ENCODE measurements at regions not wholly inside any gene's neighbourhood (a gene's known extent, or its start where the extent isn't known, plus 50 kb on each side); places are given as distances from the start of the nearest gene placed in this dataset.

DNA sequence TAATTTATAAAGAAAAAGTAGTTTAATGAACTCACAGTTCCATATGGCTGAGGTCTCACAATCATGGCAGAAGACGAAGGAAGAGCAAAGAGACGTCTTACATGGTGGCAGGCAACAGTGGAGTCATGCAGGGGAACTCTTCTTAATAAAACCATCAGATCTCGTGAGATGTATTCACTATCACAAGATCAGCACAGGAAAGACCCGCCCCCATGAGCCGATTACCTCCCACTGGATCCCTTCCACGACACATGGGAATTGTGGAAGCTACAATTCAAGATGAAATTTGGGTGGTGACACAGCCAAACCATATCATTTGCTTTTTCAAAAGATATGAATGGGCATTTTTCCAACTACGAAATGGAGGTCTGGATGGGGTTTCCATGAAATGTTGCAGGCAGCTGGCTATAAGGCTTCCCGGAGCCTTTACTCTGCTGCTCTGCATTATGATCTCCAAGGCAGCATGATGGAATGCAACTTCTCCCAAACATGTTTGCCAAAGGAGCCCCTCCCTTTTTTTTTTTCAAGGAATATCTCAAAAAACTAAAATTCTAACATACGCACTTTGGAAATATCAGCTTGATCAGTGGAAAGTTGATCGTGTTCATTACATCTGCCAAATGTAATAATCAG lies 189.7 kb downstream of the MEX3B start:
- CTCF ChIA-PET = no interaction called here
- Mint-ChIP-seq H3K27ac (no peak overlapping the region), H3K4me1 (no peaks in the 10 kb centered on the region), H3K36me3 (no peaks in the 10 kb centered on the region), H3K27me3 (no peaks in the 10 kb centered on the region), H3K9me3 (no peaks in the 10 kb centered on the region), H3K4me3 (no peak overlapping the region)
- DNase-seq = no peak

DNA sequence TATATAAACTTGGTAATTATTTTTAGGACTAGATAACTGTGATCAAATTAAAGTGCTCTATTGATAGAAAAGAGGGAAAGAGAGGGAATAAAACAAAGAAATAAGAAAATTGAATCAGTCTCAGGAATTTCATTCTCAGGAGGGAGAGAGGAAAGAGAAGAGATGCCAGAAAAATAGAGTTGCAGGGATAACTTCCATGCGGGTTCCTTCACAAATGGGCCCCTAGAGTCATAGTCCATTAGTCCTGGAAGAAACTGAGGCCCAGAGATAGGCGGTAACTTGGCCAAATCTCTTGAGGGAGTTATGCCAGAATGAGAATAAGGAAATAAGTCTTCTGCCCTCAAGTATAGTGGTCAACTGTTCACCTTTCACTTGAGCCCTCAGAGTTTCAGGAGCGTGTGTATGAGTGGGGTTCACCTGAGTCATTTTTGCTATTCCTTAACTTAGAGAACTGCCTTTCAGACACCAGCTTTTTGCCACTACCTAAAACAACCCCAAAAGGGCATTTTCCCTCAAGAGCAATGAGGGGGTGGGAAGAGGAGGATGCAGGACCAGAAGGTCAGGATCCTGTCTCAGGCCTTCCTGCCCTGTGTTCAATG lies 192.6 kb downstream of the MEX3B start:
- no peaks in the 10 kb centered on the region for H3K9me3 Mint-ChIP-seq
- CTCF ChIA-PET = no interaction called here
- H3K36me3 Mint-ChIP-seq = no peaks in the 10 kb centered on the region
- H3K27ac Mint-ChIP-seq = no peak overlapping the region
- DNase-seq = no peak
- H3K27me3 Mint-ChIP-seq = no peaks in the 10 kb centered on the region
- no peak overlapping the region for H3K4me3 Mint-ChIP-seq
- no peaks in the 10 kb centered on the region for H3K4me1 Mint-ChIP-seq

DNA sequence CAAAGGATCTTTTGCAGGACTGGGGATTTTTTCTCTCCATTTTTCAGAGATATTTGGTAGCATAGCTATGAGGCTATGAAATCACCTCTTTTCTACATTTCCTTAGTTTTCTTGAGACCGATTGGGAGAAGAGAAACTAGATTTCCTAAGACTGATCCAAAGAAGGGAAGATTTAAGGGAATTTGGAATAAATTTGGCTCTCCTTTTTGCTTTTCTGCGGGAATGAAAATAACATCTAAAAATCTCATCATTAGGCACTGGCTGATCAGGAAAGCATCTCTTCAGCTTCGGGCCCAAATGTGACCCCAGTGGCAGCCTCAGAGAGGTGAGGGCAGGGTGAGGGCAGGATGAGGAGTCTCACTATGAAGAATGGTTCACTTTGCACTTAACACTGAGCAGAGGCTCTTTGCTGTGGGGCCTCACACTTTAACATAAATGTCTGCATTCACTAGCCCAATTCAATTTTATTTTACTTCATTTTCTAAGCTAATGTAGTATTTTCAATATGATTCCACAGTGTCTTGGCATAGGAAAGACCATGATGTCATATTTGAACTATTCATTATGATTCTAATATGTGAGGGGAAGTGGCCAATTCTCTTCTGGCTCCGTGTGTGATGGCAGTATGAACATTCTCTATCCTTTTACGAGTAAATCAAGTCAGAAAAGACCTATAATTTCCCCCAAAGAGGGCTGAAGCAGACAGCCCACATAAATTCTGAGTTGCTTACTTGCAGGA lies 193.2 kb downstream of the MEX3B start:
- DNase-seq = no peak
- no peaks in the 10 kb centered on the region for H3K27me3 Mint-ChIP-seq
- no peaks in the 10 kb centered on the region for H3K36me3 Mint-ChIP-seq
- H3K4me1 Mint-ChIP-seq = no peaks in the 10 kb centered on the region
- H3K4me3 Mint-ChIP-seq = no peak overlapping the region
- H3K9me3 Mint-ChIP-seq = no peaks in the 10 kb centered on the region
- no peak overlapping the region for H3K27ac Mint-ChIP-seq
- CTCF ChIA-PET = interaction anchor here (1.6 kb wide), 1 partner anchor 16 kb away, joined by 3 read pairs; no protein-coding TSS in a partner anchor

DNA sequence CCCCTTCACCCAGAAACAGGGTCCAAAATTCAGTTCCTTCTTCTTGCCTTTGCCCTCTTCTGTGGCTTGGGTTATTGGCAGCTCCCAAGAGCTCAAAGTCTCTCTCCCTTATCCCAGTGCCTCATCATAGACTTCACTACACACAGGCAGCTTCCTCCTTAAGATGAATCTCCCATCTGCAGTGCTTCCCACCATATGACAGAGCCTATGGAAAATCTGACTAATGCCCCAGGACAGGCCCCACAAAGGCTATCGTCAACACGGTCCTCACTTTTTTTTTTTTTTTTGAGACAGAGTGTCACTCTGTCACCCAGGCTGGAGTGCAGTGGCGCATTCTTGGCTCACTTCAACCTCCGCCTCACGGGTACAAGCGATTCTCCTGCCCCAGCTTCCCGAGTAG lies 194.1 kb downstream of the MEX3B start:
- H3K36me3 Mint-ChIP-seq = no peaks in the 10 kb centered on the region
- no peaks in the 10 kb centered on the region for H3K9me3 Mint-ChIP-seq
- no peak overlapping the region for H3K27ac Mint-ChIP-seq
- no peaks in the 10 kb centered on the region for H3K27me3 Mint-ChIP-seq
- DNase-seq = no peak
- CTCF ChIA-PET = interaction anchor here (1.6 kb wide), 1 partner anchor 17 kb away, joined by 3 read pairs; no protein-coding TSS in a partner anchor
- no peak overlapping the region for H3K4me3 Mint-ChIP-seq
- no peaks in the 10 kb centered on the region for H3K4me1 Mint-ChIP-seq

DNA sequence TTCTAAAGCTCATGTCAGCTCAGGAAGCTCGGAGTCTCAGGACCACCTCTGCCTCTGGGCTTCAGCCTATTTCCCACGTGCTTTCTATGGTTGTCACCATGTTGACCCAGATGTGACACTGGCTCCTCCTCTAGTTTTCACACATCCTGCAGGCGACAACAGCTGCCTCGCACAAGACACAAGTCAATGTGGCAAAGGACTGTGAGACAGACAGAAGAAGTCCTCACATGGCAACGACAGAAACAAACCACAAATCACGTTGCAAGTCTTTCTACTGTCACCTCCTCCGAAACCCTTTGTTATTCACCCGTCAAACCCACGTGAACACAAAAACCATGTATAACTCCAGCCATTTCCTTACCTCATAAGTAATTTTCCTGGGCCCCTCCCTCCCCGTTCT lies 194.5 kb downstream of the MEX3B start:
- no peaks in the 10 kb centered on the region for H3K4me1 Mint-ChIP-seq
- no peak for DNase-seq
- no peaks in the 10 kb centered on the region for H3K36me3 Mint-ChIP-seq
- CTCF ChIA-PET = interaction anchor here (1.6 kb wide), 1 partner anchor 17 kb away, joined by 3 read pairs; no protein-coding TSS in a partner anchor
- no peak overlapping the region for H3K4me3 Mint-ChIP-seq
- no peaks in the 10 kb centered on the region for H3K27me3 Mint-ChIP-seq
- no peaks in the 10 kb centered on the region for H3K9me3 Mint-ChIP-seq
- H3K27ac Mint-ChIP-seq = no peak overlapping the region

DNA sequence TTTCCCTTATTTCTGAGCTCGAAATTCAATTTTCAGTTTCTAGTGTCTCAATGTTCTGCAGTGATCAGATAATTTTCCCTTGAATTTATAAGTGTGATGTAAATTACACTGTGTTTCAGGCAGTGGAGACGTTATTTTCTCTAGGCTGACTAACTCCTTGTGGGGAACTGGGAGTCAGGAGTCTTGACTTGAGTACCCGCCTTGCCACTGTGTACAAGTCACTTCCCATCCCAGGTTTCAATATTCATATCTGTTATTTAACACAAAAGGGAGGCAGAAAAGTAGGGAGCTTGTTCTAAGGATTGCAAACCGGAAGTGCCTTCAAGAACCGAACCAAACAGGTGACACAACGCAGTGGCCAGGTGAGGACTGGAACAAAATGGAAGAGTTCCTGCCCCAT lies 196.5 kb downstream of the MEX3B start:
- H3K27ac Mint-ChIP-seq = no peak overlapping the region
- CTCF ChIA-PET = no interaction called here
- H3K36me3 Mint-ChIP-seq = no peaks in the 10 kb centered on the region
- no peaks in the 10 kb centered on the region for H3K9me3 Mint-ChIP-seq
- DNase-seq = no peak
- no peaks in the 10 kb centered on the region for H3K4me1 Mint-ChIP-seq
- H3K4me3 Mint-ChIP-seq = no peak overlapping the region
- H3K27me3 Mint-ChIP-seq = no peaks in the 10 kb centered on the region

- CTCF ChIA-PET = no interaction called here
- Mint-ChIP-seq H3K4me3 (no peak overlapping the region), H3K27me3 (no peaks in the 10 kb centered on the region)
Measured at GRCh38 chr15:81848701-81849100, 197.1 kb downstream of the MEX3B start.

GRCh38 chr15:81843757-81844407 lies 201.9 kb downstream of the MEX3B start:
- H3K27me3 Mint-ChIP-seq = no peaks in the 10 kb centered on the region
- H3K9me3 Mint-ChIP-seq = no peaks in the 10 kb centered on the region
- CTCF ChIA-PET = no interaction called here
- H3K4me3 Mint-ChIP-seq = no peak overlapping the region
- H3K36me3 Mint-ChIP-seq = no peaks in the 10 kb centered on the region
- no peaks in the 10 kb centered on the region for H3K4me1 Mint-ChIP-seq
- DNase-seq = no peak
- H3K27ac Mint-ChIP-seq = no peak overlapping the region

More at GRCh38 chr15:81848701-81849100, 197.1 kb downstream of the MEX3B start:
- Mint-ChIP-seq H3K4me1 (no peaks in the 10 kb centered on the region), H3K36me3 (no peaks in the 10 kb centered on the region), H3K27ac (no peak overlapping the region), H3K9me3 (no peaks in the 10 kb centered on the region)
- DNase-seq = no peak

GRCh38 chr15:81843226-81843625 lies 202.6 kb downstream of the MEX3B start:
- Mint-ChIP-seq H3K4me3 (no peak overlapping the region), H3K9me3 (no peaks in the 10 kb centered on the region), H3K27ac (no peak overlapping the region), H3K4me1 (no peaks in the 10 kb centered on the region), H3K27me3 (no peaks in the 10 kb centered on the region), H3K36me3 (no peaks in the 10 kb centered on the region)
- CTCF ChIA-PET = no interaction called here
- DNase-seq = no peak

GRCh38 chr15:81839387-81839786 lies 206.4 kb downstream of the MEX3B start:
- Mint-ChIP-seq H3K4me3 (no peak overlapping the region), H3K27ac (no peak overlapping the region), H3K27me3 (no peaks in the 10 kb centered on the region), H3K36me3 (no peaks in the 10 kb centered on the region), H3K4me1 (no peaks in the 10 kb centered on the region), H3K9me3 (no peaks in the 10 kb centered on the region)
- DNase-seq = no peak
- CTCF ChIA-PET = no interaction called here

GRCh38 chr15:81835731-81836130 lies 210.1 kb downstream of the MEX3B start:
- H3K4me3 Mint-ChIP-seq = no peak overlapping the region
- H3K4me1 Mint-ChIP-seq = no peaks in the 10 kb centered on the region
- H3K27ac Mint-ChIP-seq = no peak overlapping the region
- H3K27me3 Mint-ChIP-seq = no peaks in the 10 kb centered on the region
- no peak for DNase-seq
- no peaks in the 10 kb centered on the region for H3K9me3 Mint-ChIP-seq
- no peaks in the 10 kb centered on the region for H3K36me3 Mint-ChIP-seq
- CTCF ChIA-PET = no interaction called here

DNA sequence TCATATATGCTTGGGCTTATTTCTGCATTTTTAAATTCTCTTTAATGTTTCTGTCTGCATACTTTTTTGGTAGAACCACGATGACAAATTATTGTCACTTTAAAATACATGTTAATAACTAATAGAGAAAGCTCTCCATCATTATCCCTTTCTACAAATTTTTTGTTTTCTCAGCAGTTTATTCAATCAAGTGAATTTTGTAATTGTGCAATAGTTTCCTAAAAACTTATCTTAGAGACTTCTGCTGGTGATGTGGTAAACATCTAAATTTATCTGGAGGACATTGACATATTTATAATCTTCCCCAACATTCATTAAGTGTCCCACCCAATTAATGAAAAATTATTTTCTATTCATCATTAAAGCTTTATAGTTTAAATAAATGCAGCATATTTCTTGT lies 215.3 kb downstream of the MEX3B start:
- Mint-ChIP-seq H3K36me3 (no peaks in the 10 kb centered on the region), H3K4me3 (no peak overlapping the region), H3K27me3 (no peaks in the 10 kb centered on the region), H3K27ac (no peak overlapping the region), H3K4me1 (no peaks in the 10 kb centered on the region), H3K9me3 (no peaks in the 10 kb centered on the region)
- CTCF ChIA-PET = no interaction called here
- DNase-seq = no peak

- H3K36me3 Mint-ChIP-seq = no peaks in the 10 kb centered on the region
- no peaks in the 10 kb centered on the region for H3K27me3 Mint-ChIP-seq
- CTCF ChIA-PET = no interaction called here
- H3K27ac Mint-ChIP-seq = no peak overlapping the region
- no peaks in the 10 kb centered on the region for H3K9me3 Mint-ChIP-seq
- no peak overlapping the region for H3K4me3 Mint-ChIP-seq
- no peaks in the 10 kb centered on the region for H3K4me1 Mint-ChIP-seq
- no peak for DNase-seq
Measured at GRCh38 chr15:81829918-81830317, 215.9 kb downstream of the MEX3B start.

GRCh38 chr15:81828135-81828534 lies 217.7 kb downstream of the MEX3B start:
- H3K36me3 Mint-ChIP-seq = no peaks in the 10 kb centered on the region
- CTCF ChIA-PET = no interaction called here
- no peaks in the 10 kb centered on the region for H3K9me3 Mint-ChIP-seq
- no peaks in the 10 kb centered on the region for H3K27me3 Mint-ChIP-seq
- H3K4me1 Mint-ChIP-seq = no peaks in the 10 kb centered on the region
- H3K4me3 Mint-ChIP-seq = no peak overlapping the region
- DNase-seq = no peak
- no peak overlapping the region for H3K27ac Mint-ChIP-seq

DNA sequence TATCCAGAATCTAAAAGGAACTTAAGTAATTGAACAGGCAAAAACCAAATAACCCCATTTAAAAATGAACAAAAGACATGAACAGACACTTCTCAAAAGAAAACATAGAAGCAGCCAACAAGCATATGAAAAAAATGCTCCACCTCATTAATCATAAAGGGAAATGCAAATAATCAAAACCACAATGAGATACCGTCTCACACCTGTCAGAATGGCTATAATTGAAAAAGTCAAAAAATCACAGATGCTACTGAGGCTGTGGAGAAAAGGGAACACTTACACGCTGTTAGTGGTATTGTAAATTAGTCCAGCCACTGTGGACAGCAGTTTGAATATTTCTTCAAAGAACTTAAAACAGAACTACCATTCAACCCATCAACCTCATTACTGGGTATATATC lies 220.7 kb downstream of the MEX3B start:
- H3K9me3 Mint-ChIP-seq = no peaks in the 10 kb centered on the region
- H3K27me3 Mint-ChIP-seq = no peaks in the 10 kb centered on the region
- CTCF ChIA-PET = no interaction called here
- H3K27ac Mint-ChIP-seq = no peak overlapping the region
- no peaks in the 10 kb centered on the region for H3K4me1 Mint-ChIP-seq
- H3K4me3 Mint-ChIP-seq = no peak overlapping the region
- no peak for DNase-seq
- no peaks in the 10 kb centered on the region for H3K36me3 Mint-ChIP-seq

All from activated naive CD4-positive, alpha-beta T cell treated with anti-CD3 and anti-CD28 coated beads, Interleukin-2, amount 10 ng/mL, durations not matched to agents 7 days and 5 days (primary cell).